KG1 (cell line): ENCODE measurements at regions not wholly inside any gene's neighbourhood (a gene's known extent, or its start where the extent isn't known, plus 50 kb on each side); places are given as distances from the start of the nearest gene placed in this dataset.
"Not testable (repeated sequence)": the region's sequence is repeated elsewhere in the genome, so short reads cannot be mapped to it uniquely, and the experiment has no call there.

Experiments
- DNase-seq: peaks from one replicate; lab custom pipeline; 2025; lab: John Stamatoyannopoulos, UW

DNA sequence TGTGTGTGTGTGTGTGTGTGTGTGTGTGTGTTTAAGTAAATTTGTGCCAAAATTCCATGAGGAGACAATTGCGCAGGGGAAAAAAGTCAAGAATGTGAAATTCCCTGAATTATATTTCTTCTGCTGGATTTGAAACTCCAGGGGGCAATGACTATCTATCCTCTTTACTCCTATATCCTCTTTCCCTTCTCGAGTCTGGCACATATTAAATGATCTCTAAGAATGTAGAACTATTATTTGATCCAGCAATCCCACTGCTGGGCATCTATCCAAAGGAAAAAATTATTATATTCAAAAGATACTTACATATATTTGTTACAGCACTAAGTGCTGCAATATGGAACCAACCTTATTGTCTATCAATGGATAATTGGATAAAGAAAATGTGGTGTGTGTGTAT, 350.1 kb upstream of the ADAMTS9 start:
- DNase-seq: no peak

DNA sequence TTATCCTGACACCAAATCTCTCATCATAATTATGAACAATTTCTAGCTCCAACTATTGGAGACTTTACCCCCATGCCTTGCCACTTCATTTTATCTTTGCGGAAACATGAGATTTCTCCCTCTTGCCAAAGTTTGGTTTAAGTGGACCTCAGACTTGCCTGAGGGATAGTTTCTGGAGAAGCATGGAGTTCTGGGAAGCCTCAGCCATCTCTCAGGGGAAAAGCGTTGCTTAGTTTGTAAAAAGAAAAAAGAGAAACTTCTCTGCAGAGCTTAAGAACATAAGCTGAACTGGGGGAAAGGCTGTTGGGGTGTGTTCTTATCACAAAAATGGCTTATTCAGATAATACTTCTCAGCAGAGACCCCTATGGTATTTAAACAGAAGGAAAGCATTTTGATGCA, 347.4 kb upstream of the ADAMTS9 start:
- no peak for DNase-seq

GRCh38 chr3:65033576-65033975, 345.8 kb upstream of the ADAMTS9 start:
- no peak for DNase-seq

GRCh38 chr3:65030847-65031463, 343.2 kb upstream of the ADAMTS9 start:
- DNase-seq: no peak

GRCh38 chr3:65030014-65030627, 342.3 kb upstream of the ADAMTS9 start:
- DNase-seq: no peak

GRCh38 chr3:65029130-65029529, 341.3 kb upstream of the ADAMTS9 start:
- DNase-seq: no peak

DNA sequence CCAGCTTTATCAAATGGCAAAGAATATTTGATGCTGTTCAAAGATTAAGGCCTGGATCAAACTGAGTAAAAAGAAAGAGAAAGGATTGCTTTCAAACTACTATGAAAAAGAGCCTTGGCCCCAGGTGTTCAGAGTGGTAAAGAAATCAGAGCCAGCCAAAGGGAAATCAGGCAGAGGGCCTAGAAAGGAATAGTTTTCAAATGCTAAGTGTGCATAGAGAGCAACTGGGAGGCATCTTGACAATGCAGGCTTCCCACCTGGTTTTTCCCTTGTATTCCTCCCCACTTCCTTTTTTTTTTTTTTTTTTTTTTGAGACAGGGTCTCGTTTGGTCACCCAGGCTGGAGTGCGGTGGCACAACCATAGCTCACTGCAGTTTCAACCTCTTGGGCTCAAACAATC, 340.2 kb upstream of the ADAMTS9 start:
- DNase-seq: no peak

GRCh38 chr3:65027335-65027734, 339.5 kb upstream of the ADAMTS9 start:
- no peak for DNase-seq

- no peak for DNase-seq
Observed at GRCh38 chr3:65026151-65026550, 338.4 kb upstream of the ADAMTS9 start.

DNA sequence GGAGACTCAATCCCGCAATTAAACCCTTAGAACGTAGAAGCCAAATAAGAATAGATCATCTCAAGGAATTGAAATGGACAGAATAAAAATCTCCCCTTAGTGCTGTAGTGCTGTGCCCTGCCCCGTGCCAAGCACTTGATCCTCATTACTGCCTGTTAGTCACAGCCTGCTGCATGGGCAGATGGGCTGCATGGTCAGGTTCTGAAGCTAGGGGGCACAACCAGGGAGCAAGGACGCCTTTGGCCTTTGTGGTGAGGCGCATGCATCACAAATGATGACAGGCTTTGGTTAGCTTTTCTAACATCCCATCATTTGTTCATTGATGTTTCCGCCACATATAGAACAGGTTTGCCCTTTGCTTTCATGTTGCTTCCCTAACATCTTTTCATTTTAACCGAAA, 336.3 kb upstream of the ADAMTS9 start:
- DNase-seq: no peak

DNA sequence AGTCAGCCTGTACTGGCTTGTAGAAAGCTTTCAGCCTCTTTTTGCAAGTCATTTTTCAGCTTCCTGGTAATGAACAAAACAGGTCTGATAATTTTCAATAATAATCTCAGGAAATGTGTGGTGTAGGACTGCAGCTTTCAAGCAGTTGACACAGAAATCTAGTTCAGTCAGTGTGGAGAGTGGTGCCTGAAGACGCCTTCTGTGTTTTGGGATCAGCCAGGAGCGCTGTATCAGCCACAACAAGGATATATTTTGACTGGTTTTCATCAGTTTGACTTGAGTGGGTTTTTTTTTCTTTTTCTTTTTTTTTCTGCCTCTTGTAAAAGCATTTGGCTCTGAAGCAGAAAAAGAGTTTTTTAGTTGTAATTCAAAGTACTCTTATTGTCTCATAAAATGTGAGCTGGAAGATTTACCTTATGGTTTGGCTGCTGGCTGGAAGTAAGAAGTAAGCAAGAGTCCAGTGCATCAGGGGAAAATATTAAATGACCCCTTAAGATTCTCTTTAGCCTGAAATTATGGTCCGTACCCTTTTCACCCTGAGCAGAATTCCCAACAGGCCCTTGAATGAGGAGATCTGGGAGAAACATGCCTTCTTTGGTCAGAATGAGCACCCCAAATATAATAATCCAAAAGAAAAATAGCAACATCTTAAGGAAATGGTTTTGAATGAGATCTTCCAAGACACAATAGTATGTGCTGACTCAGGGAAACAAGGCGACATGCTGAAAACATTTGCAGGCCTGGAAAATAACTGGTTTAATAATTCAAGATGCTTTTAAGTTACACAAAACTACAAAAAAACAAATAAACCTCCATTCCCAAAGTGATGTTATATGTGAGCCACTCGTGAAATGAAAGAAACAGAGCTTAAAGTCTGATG, 332.7 kb upstream of the ADAMTS9 start:
- DNase-seq: no peak

GRCh38 chr3:65019443-65020055, 331.7 kb upstream of the ADAMTS9 start:
- no peak for DNase-seq

- DNase-seq: no peak
Observed at GRCh38 chr3:65018801-65019200, 331.0 kb upstream of the ADAMTS9 start.

DNA sequence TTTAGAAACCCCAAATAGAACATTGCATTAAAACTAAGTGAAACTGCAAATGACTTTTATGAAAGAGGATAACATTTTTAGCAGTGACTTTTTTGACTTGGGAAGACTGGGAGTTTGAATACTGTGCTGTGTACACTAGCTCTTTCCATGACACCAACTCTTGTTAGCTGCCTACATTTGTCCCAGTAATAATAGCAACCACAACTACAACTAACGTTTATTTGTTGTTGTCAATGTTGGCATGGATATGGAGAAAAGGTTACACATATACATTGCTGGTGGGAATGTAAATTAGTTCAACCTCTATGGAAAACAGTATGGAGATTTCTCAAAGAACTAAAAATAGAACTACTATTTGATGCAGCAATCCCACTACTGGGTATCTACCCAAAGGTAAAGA, 329.6 kb upstream of the ADAMTS9 start:
- DNase-seq: no peak

- DNase-seq: no peak
Observed at GRCh38 chr3:65015711-65016110, 327.9 kb upstream of the ADAMTS9 start.

DNA sequence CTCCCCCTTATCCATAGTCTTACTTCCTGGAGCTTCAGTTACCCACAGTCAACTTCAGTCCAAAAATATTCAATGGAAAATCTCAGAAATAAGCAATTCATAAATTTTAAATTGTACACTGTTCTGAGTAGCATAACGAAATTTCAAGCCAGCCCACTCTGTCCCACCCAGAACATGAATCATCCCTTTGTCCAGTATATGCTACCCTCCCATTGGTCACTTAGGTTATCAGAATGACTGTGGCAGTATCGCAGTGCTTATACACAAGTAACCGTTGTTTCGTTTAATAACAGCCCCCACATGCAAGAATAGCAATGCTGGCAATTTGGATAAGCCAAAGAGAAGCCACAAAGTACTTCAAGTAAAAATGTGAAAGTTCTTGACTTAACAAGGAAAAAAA, 325.3 kb upstream of the ADAMTS9 start:
- no peak for DNase-seq

GRCh38 chr3:65006300-65006739, 318.5 kb upstream of the ADAMTS9 start:
- DNase-seq: no peak

GRCh38 chr3:65005486-65005885, 317.7 kb upstream of the ADAMTS9 start:
- DNase-seq: no peak

DNA sequence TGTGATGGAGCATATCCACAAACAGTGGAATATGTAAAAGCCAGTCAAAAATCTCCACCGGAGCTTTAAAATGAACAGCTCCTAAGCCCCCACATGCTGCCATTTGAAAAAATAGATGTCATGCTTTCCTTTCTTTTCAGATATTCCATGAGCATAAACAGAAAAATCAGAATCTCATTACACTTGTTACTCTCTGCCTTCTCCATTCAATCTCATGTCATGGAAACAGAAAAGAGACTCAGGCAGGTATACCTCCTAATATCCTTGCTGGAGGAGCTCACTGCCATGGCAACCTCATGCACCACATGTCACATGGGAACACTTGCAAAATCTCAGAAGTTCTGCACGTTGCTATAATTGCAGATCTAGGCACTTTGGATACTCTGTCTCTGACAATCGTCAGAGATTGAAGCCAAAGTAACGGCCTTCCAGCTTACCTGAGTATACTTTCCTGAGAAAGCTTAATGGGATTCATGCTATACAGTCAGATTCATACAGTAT, 317.0 kb upstream of the ADAMTS9 start:
- no peak for DNase-seq

- DNase-seq: no peak
Observed at GRCh38 chr3:65004306-65004705, 316.5 kb upstream of the ADAMTS9 start.

DNA sequence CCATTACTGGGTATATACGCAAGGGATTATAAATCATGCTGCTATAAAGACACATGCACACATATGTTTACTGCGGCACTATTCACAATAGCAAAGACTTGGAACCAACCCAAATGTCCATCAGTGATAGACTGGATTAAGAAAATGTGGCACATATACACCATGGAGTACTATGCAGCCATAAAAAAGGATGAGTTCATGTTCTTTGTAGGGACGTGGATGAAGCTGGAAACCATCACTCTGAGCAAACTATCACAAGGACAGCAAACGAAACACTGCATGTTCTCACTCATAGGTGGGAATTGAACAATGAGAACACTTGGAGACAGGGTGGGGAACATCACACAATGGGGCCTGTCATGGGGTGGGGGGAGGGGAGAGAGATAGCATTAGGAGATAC, 313.3 kb upstream of the ADAMTS9 start:
- not testable (repeated sequence) for DNase-seq

- DNase-seq: no peak
Observed at GRCh38 chr3:64998317-64998716, 310.5 kb upstream of the ADAMTS9 start.
